ENCODE measurements at regions not wholly inside any gene's neighbourhood (a gene's known extent, or its start where the extent isn't known, plus 50 kb on each side); places are given as distances from the start of the nearest gene placed in this dataset.

DNA sequence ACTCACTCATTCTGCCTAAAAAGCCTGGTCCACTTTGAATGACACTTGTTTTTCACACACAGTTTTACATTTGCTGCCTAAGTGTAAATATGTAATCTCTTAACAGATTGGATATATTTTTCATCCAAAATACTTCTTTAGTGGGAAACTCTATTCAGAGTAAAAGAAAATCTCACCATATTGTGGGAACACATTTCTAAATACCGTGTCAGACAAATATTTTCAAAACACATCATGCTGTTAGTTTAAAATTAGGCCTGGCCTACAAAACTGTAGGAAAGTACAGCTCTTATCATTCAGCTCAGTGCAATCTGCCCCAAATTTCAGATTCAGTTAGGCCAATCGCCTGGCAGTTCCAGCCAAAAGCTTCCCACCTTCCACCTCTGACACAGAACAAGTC lies 849.8 kb downstream of the NXPH1 start:
- no peaks in the 10 kb centered on the region for H3K9me3 ChIP-seq (ENCODE audit: control insufficient read depth, insufficient read depth, low read depth, low read length)
- ChIA-PET POLR2A (no interaction called here), CTCF (no interaction called here)
- TF ChIP-seq MZF1 (tag by site-specific recombination; IDR thresholded peaks at IDR 0.05; ENCODE audit: borderline replicate concordance) = no peak
- TF ChIP-seq, protein P1, sequence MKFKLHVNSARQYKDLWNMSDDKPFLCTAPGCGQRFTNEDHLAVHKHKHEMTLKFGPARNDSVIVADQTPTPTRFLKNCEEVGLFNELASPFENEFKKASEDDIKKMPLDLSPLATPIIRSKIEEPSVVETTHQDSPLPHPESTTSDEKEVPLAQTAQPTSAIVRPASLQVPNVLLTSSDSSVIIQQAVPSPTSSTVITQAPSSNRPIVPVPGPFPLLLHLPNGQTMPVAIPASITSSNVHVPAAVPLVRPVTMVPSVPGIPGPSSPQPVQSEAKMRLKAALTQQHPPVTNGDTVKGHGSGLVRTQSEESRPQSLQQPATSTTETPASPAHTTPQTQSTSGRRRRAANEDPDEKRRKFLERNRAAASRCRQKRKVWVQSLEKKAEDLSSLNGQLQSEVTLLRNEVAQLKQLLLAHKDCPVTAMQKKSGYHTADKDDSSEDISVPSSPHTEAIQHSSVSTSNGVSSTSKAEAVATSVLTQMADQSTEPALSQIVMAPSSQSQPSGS (tag by site-specific recombination; IDR thresholded peaks at IDR 0.05; ENCODE audit: low read depth) = no peak
- H3K27ac ChIP-seq (ENCODE audit: extremely low read depth, low read depth, low read length) = no peak overlapping the region
- no peaks in the 10 kb centered on the region for H3K36me3 ChIP-seq (ENCODE audit: control insufficient read depth in 2 of 2, insufficient read depth in 1 of 2, low read length in 2 of 2)
- H3K4me1 ChIP-seq (ENCODE audit: control insufficient read depth, insufficient read depth, low read length) = no peaks in the 10 kb centered on the region
- H3K4me3 ChIP-seq (ENCODE audit: low read depth, low read length) = no peak overlapping the region

DNA sequence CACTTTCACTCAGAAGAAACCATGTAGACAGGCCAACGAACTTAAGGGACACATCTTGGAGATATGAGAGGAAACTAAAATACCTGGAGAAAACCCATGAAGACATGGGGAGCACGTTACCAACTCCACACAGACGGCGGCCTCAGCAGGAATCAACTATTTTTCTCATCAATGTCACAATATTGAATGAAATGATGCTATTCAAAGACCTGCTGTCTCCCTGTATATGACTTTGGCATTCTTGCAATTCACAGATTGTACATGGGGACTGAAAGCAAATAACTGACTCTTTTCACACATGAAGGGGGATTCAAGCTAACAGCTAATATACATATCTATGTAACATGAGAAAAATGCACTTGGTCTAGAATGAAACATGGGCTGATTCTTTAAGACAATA lies 869.0 kb downstream of the NXPH1 start:
- TF ChIP-seq ZNF623 (tag by site-specific recombination; IDR thresholded peaks at IDR 0.05) (no peak), ZNF341 (tag by site-specific recombination; IDR thresholded peaks at IDR 0.05; ENCODE audit: low read depth) (no peak), ZBTB1 (tag by site-specific recombination; IDR thresholded peaks at IDR 0.05) (no peak), YY2 (tag by site-specific recombination; IDR thresholded peaks at IDR 0.05) (no peak), ZNF366 (tag by site-specific recombination; conservative IDR thresholded peaks at IDR 0.05) (no peak), KLF9 (tag by site-specific recombination; IDR thresholded peaks at IDR 0.05; ENCODE audit: low read depth) (no peak), ZNF777 (tag by site-specific recombination; IDR thresholded peaks at IDR 0.05; ENCODE audit: borderline replicate concordance) (no peak), ZNF155 (tag by site-specific recombination; IDR thresholded peaks at IDR 0.05) (no peak), KLF16 (tag by site-specific recombination; IDR thresholded peaks at IDR 0.05) (no peak), ZNF324 (tag by site-specific recombination; IDR thresholded peaks at IDR 0.05) (no peak), ZIC2 (tag by site-specific recombination; IDR thresholded peaks at IDR 0.05) (no peak), KLF7 (tag by site-specific recombination; IDR thresholded peaks at IDR 0.05; ENCODE audit: borderline replicate concordance) (no peak), ZNF184 (tag by site-specific recombination; IDR thresholded peaks at IDR 0.05) (no peak)
- TF ChIP-seq, protein P2, sequence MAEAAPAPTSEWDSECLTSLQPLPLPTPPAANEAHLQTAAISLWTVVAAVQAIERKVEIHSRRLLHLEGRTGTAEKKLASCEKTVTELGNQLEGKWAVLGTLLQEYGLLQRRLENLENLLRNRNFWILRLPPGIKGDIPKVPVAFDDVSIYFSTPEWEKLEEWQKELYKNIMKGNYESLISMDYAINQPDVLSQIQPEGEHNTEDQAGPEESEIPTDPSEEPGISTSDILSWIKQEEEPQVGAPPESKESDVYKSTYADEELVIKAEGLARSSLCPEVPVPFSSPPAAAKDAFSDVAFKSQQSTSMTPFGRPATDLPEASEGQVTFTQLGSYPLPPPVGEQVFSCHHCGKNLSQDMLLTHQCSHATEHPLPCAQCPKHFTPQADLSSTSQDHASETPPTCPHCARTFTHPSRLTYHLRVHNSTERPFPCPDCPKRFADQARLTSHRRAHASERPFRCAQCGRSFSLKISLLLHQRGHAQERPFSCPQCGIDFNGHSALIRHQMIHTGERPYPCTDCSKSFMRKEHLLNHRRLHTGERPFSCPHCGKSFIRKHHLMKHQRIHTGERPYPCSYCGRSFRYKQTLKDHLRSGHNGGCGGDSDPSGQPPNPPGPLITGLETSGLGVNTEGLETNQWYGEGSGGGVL (tag by site-specific recombination; IDR thresholded peaks at IDR 0.05) = no peak
- Histone ChIP-seq H3K36me3 (ENCODE audit: control insufficient read depth in 2 of 2, insufficient read depth in 1 of 2, low read length in 2 of 2) (no peaks in the 10 kb centered on the region), H3K9me3 (ENCODE audit: control insufficient read depth, insufficient read depth, low read depth, low read length) (no peaks in the 10 kb centered on the region), H3K27ac (ENCODE audit: extremely low read depth, low read depth, low read length) (no peak overlapping the region), H3K4me3 (ENCODE audit: low read depth, low read length) (no peak overlapping the region), H3K4me1 (ENCODE audit: control insufficient read depth, insufficient read depth, low read length) (no peaks in the 10 kb centered on the region)
- ChIA-PET CTCF (no interaction called here), POLR2A (no interaction called here)

DNA sequence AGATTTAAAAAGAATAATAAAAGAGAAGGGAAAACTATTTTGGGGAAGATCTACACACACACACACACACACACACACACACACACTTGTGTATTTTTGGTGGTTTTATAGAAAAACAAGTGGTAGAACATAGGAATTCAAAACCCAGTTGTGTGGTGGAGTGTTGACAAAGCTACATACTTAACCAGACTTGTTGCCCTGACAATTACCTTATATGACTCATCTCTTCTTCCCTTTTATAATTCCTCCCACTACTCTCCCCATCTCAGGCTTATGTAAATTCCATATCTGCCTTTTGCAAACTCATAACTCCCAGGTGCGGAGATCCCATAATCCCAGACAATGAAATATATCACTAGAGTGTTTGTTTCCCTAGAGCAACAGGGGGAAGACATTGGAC lies 873.7 kb downstream of the NXPH1 start:
- H3K36me3 ChIP-seq (ENCODE audit: control insufficient read depth in 2 of 2, insufficient read depth in 1 of 2, low read length in 2 of 2) = no peaks in the 10 kb centered on the region
- CTCF ChIA-PET = interaction anchor here (0.6 kb wide), 1 partner anchor 42 kb away, joined by 3 read pairs; no protein-coding TSS in a partner anchor
- H3K4me3 ChIP-seq (ENCODE audit: low read depth, low read length) = no peak overlapping the region
- no peak overlapping the region for H3K27ac ChIP-seq (ENCODE audit: extremely low read depth, low read depth, low read length)
- POLR2A ChIA-PET = no interaction called here
- no peaks in the 10 kb centered on the region for H3K9me3 ChIP-seq (ENCODE audit: control insufficient read depth, insufficient read depth, low read depth, low read length)
- H3K4me1 ChIP-seq (ENCODE audit: control insufficient read depth, insufficient read depth, low read length) = no peaks in the 10 kb centered on the region
- TF ChIP-seq ZBTB8A (tag by site-specific recombination; IDR thresholded peaks at IDR 0.05) = no peak
- TF ChIP-seq ZNF701 (tag by site-specific recombination; IDR thresholded peaks at IDR 0.05) = no peak
- no peak for TF ChIP-seq ZFP3 (tag by site-specific recombination; IDR thresholded peaks at IDR 0.05; ENCODE audit: low read depth)
- TF ChIP-seq ZNF426 (tag by site-specific recombination; IDR thresholded peaks at IDR 0.05) = no peak
- no peak for TF ChIP-seq ZNF548 (tag by site-specific recombination; IDR thresholded peaks at IDR 0.05)
- no peak for TF ChIP-seq HOXA7 (CRISPR knock-in tag; IDR thresholded peaks at IDR 0.05; ENCODE audit: borderline replicate concordance)
- TF ChIP-seq GLI4 (tag by site-specific recombination; IDR thresholded peaks at IDR 0.05) = no peak
- TF ChIP-seq MZF1 (tag by site-specific recombination; IDR thresholded peaks at IDR 0.05; ENCODE audit: borderline replicate concordance) = no peak
- no peak for TF ChIP-seq ZNF174 (tag by site-specific recombination; IDR thresholded peaks at IDR 0.05)
- no peak for TF ChIP-seq OSR2 (tag by site-specific recombination; IDR thresholded peaks at IDR 0.05)
- no peak for TF ChIP-seq ZNF324 (tag by site-specific recombination; IDR thresholded peaks at IDR 0.05)
- no peak for TF ChIP-seq ZNF560 (tag by site-specific recombination; IDR thresholded peaks at IDR 0.05; ENCODE audit: borderline replicate concordance)
- TF ChIP-seq ZNF394 (tag by site-specific recombination; IDR thresholded peaks at IDR 0.05; ENCODE audit: borderline replicate concordance) = no peak
- TF ChIP-seq, protein P3, sequence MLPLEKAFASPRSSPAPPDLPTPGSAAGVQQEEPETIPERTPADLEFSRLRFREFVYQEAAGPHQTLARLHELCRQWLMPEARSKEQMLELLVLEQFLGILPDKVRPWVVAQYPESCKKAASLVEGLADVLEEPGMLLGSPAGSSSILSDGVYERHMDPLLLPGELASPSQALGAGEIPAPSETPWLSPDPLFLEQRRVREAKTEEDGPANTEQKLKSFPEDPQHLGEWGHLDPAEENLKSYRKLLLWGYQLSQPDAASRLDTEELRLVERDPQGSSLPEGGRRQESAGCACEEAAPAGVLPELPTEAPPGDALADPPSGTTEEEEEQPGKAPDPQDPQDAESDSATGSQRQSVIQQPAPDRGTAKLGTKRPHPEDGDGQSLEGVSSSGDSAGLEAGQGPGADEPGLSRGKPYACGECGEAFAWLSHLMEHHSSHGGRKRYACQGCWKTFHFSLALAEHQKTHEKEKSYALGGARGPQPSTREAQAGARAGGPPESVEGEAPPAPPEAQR (tag by site-specific recombination; IDR thresholded peaks at IDR 0.05) = no peak
- TF ChIP-seq, protein P1 (tag by site-specific recombination; IDR thresholded peaks at IDR 0.05; ENCODE audit: low read depth) = no peak

Data from HEK293 (cell line).